HG03045 (cell line): ENCODE measurements at regions not wholly inside any gene's neighbourhood (a gene's known extent, or its start where the extent isn't known, plus 50 kb on each side); places are given as distances from the start of the nearest gene placed in this dataset.
"Not testable (repeated sequence)": the region's sequence is repeated elsewhere in the genome, so short reads cannot be mapped to it uniquely, and the experiment has no call there.

ENCODE experiments used
- ATAC-seq: cut with Tn5 transposase; IDR thresholded peaks from one replicate; pipeline ENCODE4 v1.9.1; 2021; ENCODE audit warnings: mild to moderate bottlenecking, moderate library complexity; ENCODE audit not compliant: unreplicated experiment

GRCh38 chr5:82720213-82721086, 356.7 kb downstream of the TMEM167A start:
- no peak for ATAC-seq

- peak; percentile 68 for ATAC-seq
Observed at GRCh38 chr5:82719368-82719767, 357.8 kb downstream of the TMEM167A start.

GRCh38 chr5:82717738-82718137, 359.5 kb downstream of the TMEM167A start:
- no peak for ATAC-seq

GRCh38 chr5:82714732-82715131, 362.5 kb downstream of the TMEM167A start:
- ATAC-seq: not testable (repeated sequence)

GRCh38 chr5:82713811-82714210, 363.4 kb downstream of the TMEM167A start:
- no peak for ATAC-seq

GRCh38 chr5:82707741-82708140, 369.5 kb downstream of the TMEM167A start:
- no peak for ATAC-seq

- ATAC-seq: no peak
Observed at GRCh38 chr5:82704381-82704780, 372.8 kb downstream of the TMEM167A start.

GRCh38 chr5:82702046-82702445, 375.1 kb downstream of the TMEM167A start:
- no peak for ATAC-seq

GRCh38 chr5:82699737-82700136, 377.5 kb downstream of the TMEM167A start:
- ATAC-seq: no peak

- no peak for ATAC-seq
Observed at GRCh38 chr5:82698026-82698425, 379.2 kb downstream of the TMEM167A start.

- no peak for ATAC-seq
Observed at GRCh38 chr5:82694711-82695285, 382.4 kb downstream of the TMEM167A start.

GRCh38 chr5:82692826-82693225, 384.4 kb downstream of the TMEM167A start:
- no peak for ATAC-seq

GRCh38 chr5:82684659-82685058, 392.5 kb downstream of the TMEM167A start:
- no peak for ATAC-seq

GRCh38 chr5:82684165-82684564, 393.0 kb downstream of the TMEM167A start:
- ATAC-seq: no peak

- ATAC-seq: no peak
Observed at GRCh38 chr5:82679660-82680059, 397.5 kb downstream of the TMEM167A start.

GRCh38 chr5:82676661-82677060, 398.5 kb upstream of the RPS23 start:
- ATAC-seq: peak; percentile 81

GRCh38 chr5:82674671-82675070, 396.5 kb upstream of the RPS23 start:
- ATAC-seq: no peak

- ATAC-seq: no peak
Observed at GRCh38 chr5:82673057-82673809, 395.1 kb upstream of the RPS23 start.

GRCh38 chr5:82670692-82671091, 392.5 kb upstream of the RPS23 start:
- ATAC-seq: no peak

GRCh38 chr5:82669720-82670119, 391.6 kb upstream of the RPS23 start:
- ATAC-seq: no peak

- no peak for ATAC-seq
Observed at GRCh38 chr5:82666312-82666711, 388.2 kb upstream of the RPS23 start.

GRCh38 chr5:82664732-82665131, 386.6 kb upstream of the RPS23 start:
- ATAC-seq: no peak
